ENCODE measurements at regions not wholly inside any gene's neighbourhood (a gene's known extent, or its start where the extent isn't known, plus 50 kb on each side); places are given as distances from the start of the nearest gene placed in this dataset.

DNA sequence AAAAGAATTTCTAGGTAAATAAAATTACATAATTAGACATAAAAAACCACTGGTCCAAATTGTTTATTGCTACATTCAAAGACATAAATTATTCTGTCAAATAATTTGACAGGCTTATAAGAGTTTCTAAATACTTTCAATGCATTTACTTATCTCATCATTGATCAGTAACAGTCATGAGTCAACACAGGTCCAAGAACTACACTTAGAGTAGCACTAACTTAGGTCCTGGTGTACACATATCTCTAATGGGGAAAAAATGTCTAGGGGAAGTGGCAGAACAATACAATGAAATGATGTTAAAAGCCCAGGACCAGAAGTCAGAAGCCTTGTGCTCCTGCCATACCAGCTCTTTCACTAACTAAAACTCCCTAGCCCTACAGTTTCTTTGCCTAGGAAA is 96.5 kb upstream of the SLCO6A1 start:
- Mint-ChIP-seq H3K4me1 (peaks cover 4% of the 10 kb centered on the region), H3K27ac (no peak overlapping the region), H3K27me3 (no peaks in the 10 kb centered on the region), H3K4me3 (no peak overlapping the region), H3K36me3 (no peaks in the 10 kb centered on the region), H3K9me3 (no peaks in the 10 kb centered on the region)
- CTCF ChIA-PET = interaction anchor here (0.7 to 1.8 kb wide), 3 partner anchors 10 to 544 kb away, joined by 3 to 5 read pairs (median 3); no protein-coding TSS in a partner anchor
- DNase-seq = no peak

DNA sequence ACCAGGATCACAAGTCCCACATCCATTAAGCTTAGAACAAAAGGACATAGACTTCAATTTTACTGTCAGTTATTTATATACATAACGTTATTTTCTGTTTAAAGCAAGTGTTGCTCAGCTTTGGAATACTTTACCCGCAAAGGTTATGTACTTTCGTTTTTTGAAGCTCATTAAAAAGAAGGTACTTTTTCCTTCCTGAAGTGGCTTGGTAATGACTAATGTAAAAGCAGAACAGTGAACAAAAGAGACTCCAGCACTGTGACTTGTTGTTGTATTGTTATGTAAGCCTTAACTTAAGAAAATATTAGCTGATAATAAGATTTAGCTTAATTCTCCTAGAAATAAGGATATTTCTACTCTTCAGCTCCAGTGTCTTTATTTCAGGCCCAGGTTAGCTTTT is 97.3 kb upstream of the SLCO6A1 start:
- CTCF ChIA-PET = interaction anchor here (0.7 to 1.8 kb wide), 3 partner anchors 11 to 543 kb away, joined by 3 to 5 read pairs (median 3); no protein-coding TSS in a partner anchor
- H3K27me3 Mint-ChIP-seq = no peaks in the 10 kb centered on the region
- no peak overlapping the region for H3K4me3 Mint-ChIP-seq
- no peaks in the 10 kb centered on the region for H3K36me3 Mint-ChIP-seq
- DNase-seq = no peak
- no peaks in the 10 kb centered on the region for H3K9me3 Mint-ChIP-seq
- no peak overlapping the region for H3K27ac Mint-ChIP-seq
- peaks cover 4% of the 10 kb centered on the region for H3K4me1 Mint-ChIP-seq

DNA sequence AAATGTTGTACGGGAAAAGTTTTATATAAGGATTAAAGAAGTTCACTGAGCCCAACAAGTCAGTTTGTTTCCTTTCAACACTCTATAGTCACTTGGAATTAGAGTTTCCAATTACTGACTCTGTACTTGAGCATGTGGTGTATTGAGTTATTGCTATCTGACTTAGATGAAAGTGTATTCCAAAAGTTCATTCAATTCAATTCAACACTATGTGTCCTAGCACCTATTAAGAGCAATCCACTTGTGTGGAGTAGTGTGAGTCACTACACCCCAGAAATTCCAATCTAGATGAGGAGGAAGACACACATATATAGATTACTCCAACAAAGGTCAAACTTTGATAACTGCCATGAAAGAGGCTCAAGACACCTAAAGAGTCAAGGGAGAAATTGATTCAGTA is 98.2 kb upstream of the SLCO6A1 start:
- H3K27ac Mint-ChIP-seq = no peak overlapping the region
- CTCF ChIA-PET = no interaction called here
- H3K9me3 Mint-ChIP-seq = no peaks in the 10 kb centered on the region
- H3K36me3 Mint-ChIP-seq = no peaks in the 10 kb centered on the region
- no peaks in the 10 kb centered on the region for H3K27me3 Mint-ChIP-seq
- no peak overlapping the region for H3K4me3 Mint-ChIP-seq
- H3K4me1 Mint-ChIP-seq = peaks cover 4% of the 10 kb centered on the region
- no peak for DNase-seq

DNA sequence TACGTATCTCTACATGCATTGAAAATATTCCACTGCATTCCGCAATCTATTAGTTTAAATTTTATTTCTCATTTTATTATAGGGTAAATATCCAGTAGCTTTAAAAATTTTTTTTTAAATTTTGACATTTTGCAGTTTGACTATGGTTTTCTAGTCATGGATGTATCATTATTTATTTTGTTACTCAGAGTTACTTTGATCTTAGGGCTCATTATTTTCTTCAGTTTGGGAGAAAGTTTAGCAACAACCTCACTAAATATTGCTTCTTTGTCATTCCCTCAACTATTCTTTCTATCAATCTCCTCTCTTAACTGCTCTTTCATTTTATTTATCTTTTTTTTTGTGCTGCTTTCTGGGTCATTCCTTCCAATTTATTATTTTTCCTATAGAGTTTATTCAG is 100.5 kb upstream of the SLCO6A1 start:
- DNase-seq = no peak
- no peaks in the 10 kb centered on the region for H3K9me3 Mint-ChIP-seq
- H3K4me3 Mint-ChIP-seq = no peak overlapping the region
- H3K27ac Mint-ChIP-seq = no peak overlapping the region
- CTCF ChIA-PET = no interaction called here
- H3K4me1 Mint-ChIP-seq = peaks cover 4% of the 10 kb centered on the region
- no peaks in the 10 kb centered on the region for H3K27me3 Mint-ChIP-seq
- H3K36me3 Mint-ChIP-seq = no peaks in the 10 kb centered on the region

DNA sequence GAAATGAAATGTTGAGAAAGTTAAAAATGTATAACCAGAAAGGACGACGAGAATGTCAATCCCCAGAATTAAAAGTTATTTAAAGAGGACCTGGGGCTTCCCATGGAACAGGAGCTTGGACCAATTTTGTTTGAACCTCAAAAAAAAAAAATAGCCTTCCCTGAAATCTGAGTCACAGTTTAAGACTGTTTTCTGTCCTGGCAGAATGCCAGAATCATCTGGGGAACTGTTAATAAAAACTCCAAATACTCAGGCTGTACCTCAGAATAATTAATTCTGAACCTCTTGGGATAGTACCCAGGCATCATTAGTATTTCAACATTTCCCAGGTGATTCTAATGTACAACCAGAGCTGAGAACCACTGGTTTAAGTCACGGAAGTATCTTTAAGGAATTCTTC is 102.2 kb upstream of the SLCO6A1 start:
- Mint-ChIP-seq H3K27me3 (no peaks in the 10 kb centered on the region), H3K9me3 (no peaks in the 10 kb centered on the region), H3K27ac (no peak overlapping the region), H3K36me3 (no peaks in the 10 kb centered on the region), H3K4me3 (no peak overlapping the region), H3K4me1 (peaks cover 4% of the 10 kb centered on the region)
- CTCF ChIA-PET = no interaction called here
- no peak for DNase-seq

DNA sequence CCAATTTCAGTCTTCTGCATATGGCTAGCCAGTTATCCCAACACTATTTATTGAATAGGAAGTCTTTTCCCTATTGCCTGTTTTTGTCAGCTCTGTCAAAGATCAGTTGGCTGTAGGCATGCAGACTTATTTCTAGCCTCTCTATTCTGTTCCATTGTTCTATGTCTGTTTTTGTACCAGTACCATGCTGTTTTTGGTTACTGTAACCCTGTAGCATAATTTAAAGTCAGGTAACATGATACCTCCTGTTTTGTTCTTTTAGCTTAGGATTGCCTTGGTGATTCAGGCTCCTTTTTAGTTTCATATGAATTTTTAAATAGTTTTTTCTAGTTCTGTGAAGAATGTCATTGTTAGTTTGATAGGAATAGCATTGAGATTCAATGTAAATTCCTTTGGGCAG is 104.9 kb upstream of the SLCO6A1 start:
- Mint-ChIP-seq H3K4me3 (no peak overlapping the region), H3K27ac (no peak overlapping the region), H3K9me3 (no peaks in the 10 kb centered on the region), H3K4me1 (no peaks in the 10 kb centered on the region), H3K36me3 (no peaks in the 10 kb centered on the region), H3K27me3 (no peaks in the 10 kb centered on the region)
- no peak for DNase-seq
- CTCF ChIA-PET = no interaction called here

DNA sequence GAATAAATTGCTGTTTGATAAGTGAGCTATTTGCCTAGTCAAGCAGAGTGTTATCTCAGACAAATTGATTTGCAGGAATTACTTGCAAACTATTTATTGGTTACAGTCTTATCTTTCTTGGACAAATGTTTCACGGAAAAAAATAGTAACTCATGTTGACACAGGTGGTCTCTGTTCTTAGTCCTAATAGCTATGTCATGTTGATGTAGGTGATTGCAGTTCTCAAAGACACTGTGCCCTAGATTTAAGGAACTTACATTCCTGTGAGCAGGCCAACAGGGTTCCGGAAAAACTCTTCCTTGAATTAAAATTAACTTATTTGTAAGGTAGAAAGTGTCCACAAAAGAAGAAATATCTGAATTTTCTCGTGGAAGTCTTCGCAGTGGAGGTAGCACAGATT is 109.6 kb upstream of the SLCO6A1 start:
- Mint-ChIP-seq H3K27ac (no peak overlapping the region), H3K4me1 (no peaks in the 10 kb centered on the region), H3K27me3 (peaks cover 4% of the 10 kb centered on the region), H3K4me3 (no peak overlapping the region), H3K36me3 (no peaks in the 10 kb centered on the region), H3K9me3 (no peaks in the 10 kb centered on the region)
- DNase-seq = no peak
- CTCF ChIA-PET = no interaction called here

DNA sequence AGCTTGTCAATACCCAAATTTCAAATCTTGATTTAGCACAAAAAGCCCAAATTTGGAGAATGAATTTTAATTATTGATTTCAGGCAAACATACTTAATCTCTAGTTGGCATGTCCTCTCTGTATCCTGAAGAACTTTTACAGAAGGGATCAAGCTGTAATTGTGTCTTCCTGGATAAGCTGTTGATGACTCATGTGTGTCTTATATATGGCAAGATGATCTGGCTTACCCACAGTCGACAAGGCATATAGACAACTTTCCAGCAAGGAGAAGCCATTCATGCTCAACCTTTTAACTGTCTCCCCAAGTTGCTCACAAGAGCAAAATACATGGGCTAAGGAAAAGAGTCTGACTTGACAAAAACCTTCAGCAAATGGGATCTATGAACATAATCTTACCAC is 112.5 kb upstream of the SLCO6A1 start:
- DNase-seq = no peak
- no peaks in the 10 kb centered on the region for H3K9me3 Mint-ChIP-seq
- no peak overlapping the region for H3K27ac Mint-ChIP-seq
- no peaks in the 10 kb centered on the region for H3K36me3 Mint-ChIP-seq
- CTCF ChIA-PET = no interaction called here
- no peak overlapping the region for H3K4me3 Mint-ChIP-seq
- peaks cover 4% of the 10 kb centered on the region for H3K27me3 Mint-ChIP-seq
- H3K4me1 Mint-ChIP-seq = no peaks in the 10 kb centered on the region

DNA sequence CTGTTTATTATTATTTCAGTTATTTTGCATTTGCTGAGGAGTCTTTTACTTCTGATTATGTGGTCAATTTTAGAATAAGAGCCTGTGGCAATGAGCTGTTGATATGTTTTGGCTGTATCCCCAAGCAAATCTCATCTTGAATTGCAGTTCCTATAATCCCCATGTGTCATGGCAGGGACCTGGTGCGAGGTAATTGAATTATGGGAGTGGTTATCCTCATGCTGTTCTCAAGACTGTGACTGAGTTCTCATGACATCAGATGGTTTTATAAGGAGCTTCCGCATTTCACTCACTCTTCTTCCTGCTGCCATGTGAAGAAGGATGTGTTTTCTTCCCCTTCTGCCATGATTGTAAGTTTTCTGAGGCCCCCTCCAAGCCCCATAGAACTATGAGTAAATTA is 114.9 kb upstream of the SLCO6A1 start:
- no peak for DNase-seq
- Mint-ChIP-seq H3K9me3 (no peaks in the 10 kb centered on the region), H3K27me3 (peaks cover 4% of the 10 kb centered on the region), H3K4me3 (no peak overlapping the region), H3K27ac (no peak overlapping the region), H3K36me3 (no peaks in the 10 kb centered on the region), H3K4me1 (no peaks in the 10 kb centered on the region)
- CTCF ChIA-PET = no interaction called here

DNA sequence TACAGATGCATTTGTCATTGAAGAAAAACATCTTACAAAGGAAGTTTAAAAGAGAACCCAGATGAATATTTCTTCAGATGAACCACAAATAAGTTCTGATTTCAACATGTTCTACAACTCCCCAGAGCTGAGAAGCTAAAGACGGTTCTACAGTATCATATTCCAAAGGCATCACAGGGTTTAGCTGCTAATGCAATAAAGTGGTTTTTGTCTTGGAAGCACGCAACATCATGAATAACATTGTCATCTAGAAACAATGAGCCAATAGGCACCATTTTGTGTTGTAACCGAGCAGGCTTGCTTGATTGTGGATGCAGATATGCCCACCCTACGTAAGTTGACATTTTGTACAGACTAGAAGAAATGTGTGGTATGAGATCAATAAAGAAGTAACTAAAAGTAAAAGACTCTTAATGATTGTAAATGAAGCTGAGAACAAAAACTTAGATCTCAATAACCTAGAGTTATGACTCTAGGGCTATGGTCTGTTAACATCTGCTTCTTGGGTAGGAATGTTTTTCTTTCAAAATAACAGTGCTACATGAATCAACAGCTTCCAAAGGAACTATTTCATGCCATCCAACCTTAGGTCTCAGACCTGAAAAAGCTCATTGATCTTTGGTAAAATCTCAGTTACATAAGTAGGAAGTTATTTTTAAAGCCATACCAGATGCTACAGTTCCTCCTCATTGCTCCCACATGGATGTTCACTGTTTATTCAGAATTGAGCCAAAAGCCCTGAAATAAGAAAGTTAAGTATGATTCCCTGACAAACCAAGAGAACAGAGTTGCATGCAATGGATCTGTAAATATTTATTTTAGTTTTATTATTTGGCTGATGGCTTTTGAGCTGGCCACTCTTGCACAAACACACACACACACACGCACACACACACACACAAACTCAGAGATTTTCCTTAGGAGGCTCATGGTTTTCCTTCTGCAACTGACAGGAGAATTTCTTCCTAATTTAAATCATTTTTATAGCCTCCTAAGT is 118.7 kb upstream of the SLCO6A1 start:
- no peak overlapping the region for H3K27ac Mint-ChIP-seq
- H3K4me1 Mint-ChIP-seq = no peaks in the 10 kb centered on the region
- H3K36me3 Mint-ChIP-seq = no peaks in the 10 kb centered on the region
- H3K9me3 Mint-ChIP-seq = no peaks in the 10 kb centered on the region
- no peaks in the 10 kb centered on the region for H3K27me3 Mint-ChIP-seq
- CTCF ChIA-PET = no interaction called here
- no peak overlapping the region for H3K4me3 Mint-ChIP-seq
- DNase-seq = no peak

DNA sequence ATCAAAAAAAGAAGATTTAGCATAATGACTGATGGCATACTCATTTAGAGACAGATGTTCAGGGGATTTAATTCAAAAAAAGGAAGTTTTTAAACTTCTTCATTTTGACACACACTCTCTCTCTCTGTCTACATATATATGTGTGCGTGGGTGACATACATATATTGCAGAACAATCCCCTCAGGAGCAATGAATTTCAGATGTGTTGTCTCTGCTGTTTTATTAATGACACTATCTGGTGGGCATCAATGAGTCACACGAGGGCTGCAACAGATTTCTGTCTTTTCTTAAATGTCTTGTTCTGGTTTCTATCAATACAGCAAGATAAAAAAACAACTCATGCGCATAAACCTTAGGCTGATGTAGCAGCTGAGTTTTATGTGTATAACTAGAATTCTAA is 123.5 kb upstream of the SLCO6A1 start:
- CTCF ChIA-PET = no interaction called here
- H3K4me1 Mint-ChIP-seq = no peaks in the 10 kb centered on the region
- no peaks in the 10 kb centered on the region for H3K36me3 Mint-ChIP-seq
- no peaks in the 10 kb centered on the region for H3K9me3 Mint-ChIP-seq
- no peak overlapping the region for H3K4me3 Mint-ChIP-seq
- H3K27me3 Mint-ChIP-seq = peaks cover 3% of the 10 kb centered on the region
- no peak for DNase-seq
- no peak overlapping the region for H3K27ac Mint-ChIP-seq

DNA sequence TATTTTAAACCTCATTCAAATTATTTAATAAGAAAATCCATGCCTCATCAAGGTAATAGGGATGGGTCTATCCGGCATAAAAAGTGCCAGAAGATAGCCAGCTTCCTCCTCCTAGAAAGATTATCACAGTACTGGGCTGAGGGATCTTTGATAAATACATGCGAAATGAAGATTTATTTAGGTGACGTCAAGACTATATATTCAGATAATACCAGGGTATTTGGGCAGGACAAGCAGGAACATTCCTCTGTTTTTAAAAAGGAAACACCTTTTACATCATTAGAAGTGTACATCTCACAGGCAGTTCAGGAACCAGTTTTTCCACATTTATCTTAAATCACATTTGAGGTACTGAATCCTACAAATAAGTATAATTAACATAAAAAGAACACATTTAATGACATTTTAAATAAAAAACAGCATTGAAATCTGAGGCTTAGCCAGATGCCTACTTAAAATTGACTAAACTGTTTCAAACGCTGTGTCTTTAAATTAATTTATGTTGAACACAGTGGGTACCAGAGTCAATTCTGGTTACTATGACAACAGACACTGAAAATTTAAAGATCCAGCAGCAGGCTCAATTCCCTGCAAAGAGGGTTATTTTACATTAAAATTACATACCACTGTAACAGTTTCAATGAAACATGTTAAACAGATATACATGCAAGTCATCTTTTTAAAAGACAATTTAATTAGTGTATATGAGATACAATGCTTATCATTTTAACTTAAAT is 124.7 kb upstream of the SLCO6A1 start:
- Mint-ChIP-seq H3K36me3 (no peaks in the 10 kb centered on the region), H3K4me3 (no peak overlapping the region), H3K27me3 (peaks cover 5% of the 10 kb centered on the region), H3K27ac (no peak overlapping the region), H3K9me3 (no peaks in the 10 kb centered on the region), H3K4me1 (no peaks in the 10 kb centered on the region)
- CTCF ChIA-PET = no interaction called here
- DNase-seq = no peak

DNA sequence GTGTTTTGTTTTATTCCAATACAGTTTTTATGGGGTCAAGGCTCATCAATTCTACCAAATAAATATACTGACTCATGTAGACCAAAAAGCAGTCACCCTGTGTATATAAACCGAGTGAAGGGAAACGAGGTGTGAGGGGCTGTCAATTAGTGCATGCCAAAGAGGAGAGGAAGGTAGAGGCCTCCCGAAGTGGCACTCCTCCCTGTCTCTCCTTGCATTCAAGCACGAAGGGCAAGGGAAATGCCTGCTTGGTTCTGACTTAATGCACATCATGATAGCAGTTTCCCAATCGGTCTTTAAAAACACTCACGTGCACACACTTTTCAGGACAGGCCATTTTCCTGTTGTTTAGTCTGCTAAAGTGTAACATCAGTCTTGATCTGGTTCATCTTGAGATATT is 125.6 kb upstream of the SLCO6A1 start:
- Mint-ChIP-seq H3K4me1 (no peaks in the 10 kb centered on the region), H3K27ac (no peak overlapping the region), H3K4me3 (no peak overlapping the region), H3K9me3 (no peaks in the 10 kb centered on the region), H3K27me3 (peaks cover 5% of the 10 kb centered on the region), H3K36me3 (no peaks in the 10 kb centered on the region)
- DNase-seq = no peak
- CTCF ChIA-PET = no interaction called here

DNA sequence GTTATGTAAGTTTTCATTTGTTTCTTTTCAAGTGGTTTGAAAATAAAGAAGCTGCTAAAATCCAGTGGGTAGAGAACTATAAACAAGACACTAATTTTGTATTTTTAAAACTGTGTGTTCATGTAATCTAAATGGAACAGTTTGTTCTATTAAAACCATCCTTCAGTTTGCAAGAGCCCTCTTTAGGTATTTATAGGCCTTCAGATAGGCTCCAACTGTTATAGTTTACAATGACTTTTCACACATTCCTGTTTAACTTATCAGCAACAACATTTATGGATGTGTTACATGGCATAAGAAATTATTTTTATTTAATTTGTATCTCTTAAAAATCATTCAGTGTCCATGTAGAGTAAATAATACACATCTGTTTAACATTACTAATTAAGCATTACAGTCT is 126.7 kb upstream of the SLCO6A1 start:
- no peak overlapping the region for H3K4me3 Mint-ChIP-seq
- no peak overlapping the region for H3K27ac Mint-ChIP-seq
- H3K36me3 Mint-ChIP-seq = no peaks in the 10 kb centered on the region
- H3K27me3 Mint-ChIP-seq = peaks cover 5% of the 10 kb centered on the region
- no peak for DNase-seq
- H3K4me1 Mint-ChIP-seq = no peaks in the 10 kb centered on the region
- CTCF ChIA-PET = no interaction called here
- H3K9me3 Mint-ChIP-seq = no peaks in the 10 kb centered on the region

DNA sequence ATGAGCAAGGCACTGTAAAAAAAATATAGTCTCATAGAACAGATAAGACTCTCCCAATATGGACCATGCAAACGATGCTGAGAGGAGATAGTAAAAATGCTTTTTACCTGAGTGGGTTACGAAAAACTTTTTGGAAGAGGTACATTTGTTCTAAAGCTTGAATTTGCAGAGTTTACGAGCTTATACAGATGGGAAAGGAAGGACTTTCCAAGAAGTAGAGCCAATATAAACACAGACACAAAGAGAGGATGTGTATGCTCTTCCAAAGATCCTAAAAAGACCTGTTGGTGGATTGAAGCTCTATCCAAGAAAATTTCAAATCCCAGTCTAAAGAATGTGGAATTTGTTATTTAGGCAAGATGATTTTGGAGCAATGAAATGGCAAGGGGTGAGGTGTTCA is 127.1 kb upstream of the SLCO6A1 start:
- CTCF ChIA-PET = no interaction called here

More for the DNA sequence above, 127.1 kb upstream of the SLCO6A1 start:
- Mint-ChIP-seq H3K4me1 (no peaks in the 10 kb centered on the region), H3K9me3 (no peaks in the 10 kb centered on the region), H3K4me3 (no peak overlapping the region), H3K27me3 (peaks cover 5% of the 10 kb centered on the region), H3K27ac (no peak overlapping the region), H3K36me3 (no peaks in the 10 kb centered on the region)
- no peak for DNase-seq

Measured in activated naive CD4-positive, alpha-beta T cell treated with anti-CD3 and anti-CD28 coated beads, Interleukin-2, amount 10 ng/mL, durations not matched to agents 7 days and 5 days (primary cell).